Thoracic aorta (tissue), 2 donors: ENCODE measurements at regions not wholly inside any gene's neighbourhood (a gene's known extent, or its start where the extent isn't known, plus 50 kb on each side); places are given as distances from the start of the nearest gene placed in this dataset.

Source experiments
- ATAC-seq: fragments of 150-250 bp; one replicate; pipeline ENCODE4 v1.8.0; 2017; ENCODE audit warnings: low read depth; ENCODE audit not compliant: insufficient number of reproducible peaks, low FRiP score
- DNase-seq: peaks from one replicate; pipeline ENCODE4 v3.0.0-alpha.2; 2020; ENCODE audit warnings: low spot score
- H3K27ac ChIP-seq, 2 donors: fragments of 200-600 bp; sonication (generic); 1 replicate in 1 of 2; 2 replicates in 1 of 2; pipeline ENCODE4 v1.5.1; 2016; ENCODE audit warnings: mild to moderate bottlenecking in 2 of 2, moderate library complexity in 2 of 2
- H3K27me3 ChIP-seq: fragments of 200-600 bp; sonication (generic); replicated peaks from 2 replicates; pipeline ENCODE4 v1.6.0; 2016; ENCODE audit warnings: mild to moderate bottlenecking; ENCODE audit not compliant: insufficient read depth
- H3K36me3 ChIP-seq: fragments of 200-600 bp; sonication (generic); one replicate; pipeline ENCODE4 v1.5.1; 2016
- H3K4me1 ChIP-seq, 2 donors: fragments of 200-600 bp; sonication (generic); 1 replicate in 1 of 2; 2 replicates in 1 of 2; pipeline versions ENCODE4 v1.5.1 to v1.6.0; 2016; ENCODE audit warnings: low read depth in 2 of 2, mild to moderate bottlenecking in 1 of 2; ENCODE audit not compliant: control insufficient read depth in 1 of 2
- H3K4me3 ChIP-seq: fragments of 200-600 bp; sonication (generic); 2 replicates; pipeline ENCODE4 v1.5.1; 2016; ENCODE audit warnings: mild to moderate bottlenecking
- H3K9me3 ChIP-seq: fragments of 200-600 bp; sonication (generic); 2 replicates; pipeline ENCODE4 v1.5.1; 2016
- TF ChIP-seq, protein P1 (sequence below): fragments of 200-600 bp; sonication (generic); IDR thresholded peaks from one replicate; pipeline ENCODE4 v1.5.1; 2019; ENCODE audit warnings: antibody characterized with exemption

DNA sequence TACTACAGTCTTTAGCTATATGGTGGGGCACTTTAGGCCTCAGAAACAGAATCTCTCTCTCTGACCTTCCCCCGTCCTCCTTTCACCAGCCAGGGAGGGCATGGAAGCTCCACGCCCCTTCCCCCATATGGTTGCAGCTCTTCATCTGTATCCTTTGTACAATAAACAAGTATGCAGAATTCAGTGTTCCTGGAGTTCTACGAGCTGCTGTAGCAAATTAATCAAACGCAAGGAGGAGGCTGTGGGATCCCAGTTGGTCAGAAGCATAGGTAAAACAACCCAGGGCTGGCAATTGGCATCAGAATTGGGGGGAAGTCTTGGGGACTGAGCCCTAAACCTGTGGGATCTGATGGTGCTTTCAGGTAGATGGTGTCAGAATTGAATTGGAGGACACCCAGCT is 163.7 kb upstream of the NLRP1 start:
- Histone ChIP-seq H3K4me3 (no peak overlapping the region), H3K36me3 (no peaks in the 10 kb centered on the region), H3K27me3 (no peaks in the 10 kb centered on the region), H3K4me1 (no peaks in the 10 kb centered on the region), H3K27ac (no peak overlapping the region), H3K9me3 (no peaks in the 10 kb centered on the region)
- DNase-seq, result no peak
- ATAC-seq, result no peak
- TF ChIP-seq, protein P1, sequence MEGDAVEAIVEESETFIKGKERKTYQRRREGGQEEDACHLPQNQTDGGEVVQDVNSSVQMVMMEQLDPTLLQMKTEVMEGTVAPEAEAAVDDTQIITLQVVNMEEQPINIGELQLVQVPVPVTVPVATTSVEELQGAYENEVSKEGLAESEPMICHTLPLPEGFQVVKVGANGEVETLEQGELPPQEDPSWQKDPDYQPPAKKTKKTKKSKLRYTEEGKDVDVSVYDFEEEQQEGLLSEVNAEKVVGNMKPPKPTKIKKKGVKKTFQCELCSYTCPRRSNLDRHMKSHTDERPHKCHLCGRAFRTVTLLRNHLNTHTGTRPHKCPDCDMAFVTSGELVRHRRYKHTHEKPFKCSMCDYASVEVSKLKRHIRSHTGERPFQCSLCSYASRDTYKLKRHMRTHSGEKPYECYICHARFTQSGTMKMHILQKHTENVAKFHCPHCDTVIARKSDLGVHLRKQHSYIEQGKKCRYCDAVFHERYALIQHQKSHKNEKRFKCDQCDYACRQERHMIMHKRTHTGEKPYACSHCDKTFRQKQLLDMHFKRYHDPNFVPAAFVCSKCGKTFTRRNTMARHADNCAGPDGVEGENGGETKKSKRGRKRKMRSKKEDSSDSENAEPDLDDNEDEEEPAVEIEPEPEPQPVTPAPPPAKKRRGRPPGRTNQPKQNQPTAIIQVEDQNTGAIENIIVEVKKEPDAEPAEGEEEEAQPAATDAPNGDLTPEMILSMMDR, result no peak

DNA sequence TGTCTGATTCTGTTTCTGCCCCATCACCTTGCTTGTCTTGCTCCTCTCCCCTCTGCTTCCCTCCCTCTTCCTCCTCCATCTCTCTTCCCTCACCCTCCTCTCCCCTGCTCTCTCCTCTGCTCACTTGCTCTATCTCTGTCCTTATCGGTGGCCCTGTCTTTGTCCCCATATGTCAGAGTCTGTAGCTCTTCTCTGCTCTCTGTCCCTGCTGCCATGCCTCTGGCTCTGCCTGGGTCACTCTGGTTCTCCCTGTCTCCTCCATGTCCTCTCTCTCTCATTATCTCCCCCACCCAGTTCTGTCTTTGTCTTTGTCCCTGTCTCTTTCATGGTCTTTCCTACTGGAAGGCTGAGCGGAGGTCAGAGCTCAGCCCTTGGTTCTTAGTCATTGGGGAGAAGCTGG is 169.1 kb upstream of the NLRP1 start:
- no peak overlapping the region for H3K27ac ChIP-seq
- H3K27me3 ChIP-seq, result no peaks in the 10 kb centered on the region
- H3K36me3 ChIP-seq, result no peaks in the 10 kb centered on the region
- H3K4me3 ChIP-seq, result no peak overlapping the region
- no peaks in the 10 kb centered on the region for H3K4me1 ChIP-seq
- TF ChIP-seq, protein P1, result no peak
- ATAC-seq, result no peak
- no peak for DNase-seq
- no peaks in the 10 kb centered on the region for H3K9me3 ChIP-seq

DNA sequence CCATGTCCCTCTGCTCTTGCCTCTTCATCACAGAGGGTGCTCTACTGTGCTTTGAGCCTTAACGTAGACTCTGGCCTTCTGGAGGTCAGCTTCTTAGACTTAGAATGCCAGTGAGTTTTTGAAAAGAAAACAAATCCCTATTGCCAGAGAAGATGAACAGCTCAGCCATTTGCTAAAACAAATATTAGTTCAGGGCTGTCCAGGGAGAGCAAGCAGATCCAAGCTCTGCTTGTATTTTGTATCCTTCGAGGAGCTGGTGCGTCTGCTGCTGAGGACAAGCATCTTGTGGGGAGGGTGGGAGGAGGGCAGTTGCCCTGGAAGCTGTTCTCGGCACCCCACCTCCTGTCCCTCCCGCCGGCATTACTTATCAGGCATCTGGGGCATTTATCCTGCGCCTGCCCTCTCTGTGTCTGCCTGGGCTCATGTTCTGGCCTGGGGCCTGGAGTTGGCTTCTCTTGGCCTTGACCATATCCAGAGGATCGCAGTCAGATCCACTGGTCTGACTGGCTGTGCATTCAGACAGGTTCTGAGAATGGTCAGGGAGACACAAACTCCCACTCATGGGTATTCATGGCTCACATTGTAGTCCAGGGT is 173.1 kb upstream of the NLRP1 start:
- TF ChIP-seq, protein P1, result no peak
- no peak overlapping the region for H3K27ac ChIP-seq
- DNase-seq (no peak), ATAC-seq (no peak)
- no peak overlapping the region for H3K4me3 ChIP-seq
- H3K9me3 ChIP-seq, result no peaks in the 10 kb centered on the region
- no peaks in the 10 kb centered on the region for H3K4me1 ChIP-seq
- H3K36me3 ChIP-seq, result no peaks in the 10 kb centered on the region
- H3K27me3 ChIP-seq, result no peaks in the 10 kb centered on the region

DNA sequence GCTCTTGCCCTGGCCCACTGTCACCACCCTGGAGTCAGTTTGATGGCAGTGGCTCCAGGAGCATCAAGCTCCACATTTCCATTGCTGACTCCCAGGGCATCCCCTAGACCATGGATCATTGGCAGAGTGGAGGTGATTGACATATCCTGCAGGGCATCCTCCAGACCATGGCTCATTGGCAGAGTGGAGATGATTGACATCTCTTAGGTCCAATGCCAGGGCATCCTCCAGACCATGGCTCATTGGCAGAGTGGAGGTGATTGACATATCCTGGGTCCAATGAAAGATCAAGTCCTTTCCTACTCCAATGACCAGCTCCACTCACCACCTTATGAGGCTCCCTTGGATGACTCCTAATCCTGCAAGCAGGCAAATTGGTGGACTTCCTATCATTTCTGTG is 174.3 kb upstream of the NLRP1 start:
- H3K9me3 ChIP-seq, result no peaks in the 10 kb centered on the region
- no peaks in the 10 kb centered on the region for H3K4me1 ChIP-seq
- H3K4me3 ChIP-seq, result no peak overlapping the region
- H3K27ac ChIP-seq, result no peak overlapping the region
- no peak for DNase-seq
- TF ChIP-seq, protein P1, result no peak
- no peaks in the 10 kb centered on the region for H3K36me3 ChIP-seq
- ATAC-seq, result no peak
- no peaks in the 10 kb centered on the region for H3K27me3 ChIP-seq

DNA sequence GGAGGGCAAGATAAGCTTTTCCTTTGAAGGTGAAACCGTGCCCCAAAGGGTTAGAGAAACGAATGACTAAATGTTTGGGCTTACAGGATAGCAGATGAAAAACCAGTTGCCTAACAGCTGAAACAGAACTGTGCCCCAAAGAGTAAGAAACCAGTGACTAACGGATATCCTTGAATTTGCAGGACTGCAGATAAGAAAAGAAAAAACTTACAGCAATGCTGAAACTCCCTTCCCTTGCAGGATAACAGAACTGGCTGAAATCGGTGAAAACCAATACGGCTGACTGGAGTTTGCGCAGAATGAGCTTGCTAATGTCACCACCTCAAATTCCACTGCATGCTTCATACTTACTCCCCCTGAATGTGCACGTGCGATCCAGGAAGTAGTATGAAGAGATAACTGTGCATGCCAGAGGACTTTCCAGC is 175.2 kb upstream of the NLRP1 start:
- no peaks in the 10 kb centered on the region for H3K36me3 ChIP-seq
- no peak overlapping the region for H3K4me3 ChIP-seq
- H3K4me1 ChIP-seq, result no peaks in the 10 kb centered on the region
- DNase-seq, result no peak
- TF ChIP-seq, protein P1, result no peak
- no peak overlapping the region for H3K27ac ChIP-seq
- ATAC-seq, result no peak
- no peaks in the 10 kb centered on the region for H3K27me3 ChIP-seq
- no peaks in the 10 kb centered on the region for H3K9me3 ChIP-seq
